Stimulated activated CD4-positive, alpha-beta T cell treated with anti-CD3 and anti-CD28 coated beads, Interleukin-12 subunit alpha, Interleukin-12 subunit beta, amount 100 ng/mL, for 24 hours (primary cell): ENCODE measurements at regions not wholly inside any gene's neighbourhood (a gene's known extent, or its start where the extent isn't known, plus 50 kb on each side); places are given as distances from the start of the nearest gene placed in this dataset.

ENCODE experiments used
- DNase-seq, 2 experiments: peaks; one replicate each; pipeline ENCODE4 v3.0.0-alpha.2; 2020; ENCODE audit warnings: low read depth in 2 of 2

- DNase-seq: no peak
These were observed 135.2 kb downstream of the RDH14 start for GRCh38 chr2:18425210-18425703.

GRCh38 chr2:18423636-18424035 is 136.8 kb downstream of the RDH14 start:
- no peak for DNase-seq

DNA sequence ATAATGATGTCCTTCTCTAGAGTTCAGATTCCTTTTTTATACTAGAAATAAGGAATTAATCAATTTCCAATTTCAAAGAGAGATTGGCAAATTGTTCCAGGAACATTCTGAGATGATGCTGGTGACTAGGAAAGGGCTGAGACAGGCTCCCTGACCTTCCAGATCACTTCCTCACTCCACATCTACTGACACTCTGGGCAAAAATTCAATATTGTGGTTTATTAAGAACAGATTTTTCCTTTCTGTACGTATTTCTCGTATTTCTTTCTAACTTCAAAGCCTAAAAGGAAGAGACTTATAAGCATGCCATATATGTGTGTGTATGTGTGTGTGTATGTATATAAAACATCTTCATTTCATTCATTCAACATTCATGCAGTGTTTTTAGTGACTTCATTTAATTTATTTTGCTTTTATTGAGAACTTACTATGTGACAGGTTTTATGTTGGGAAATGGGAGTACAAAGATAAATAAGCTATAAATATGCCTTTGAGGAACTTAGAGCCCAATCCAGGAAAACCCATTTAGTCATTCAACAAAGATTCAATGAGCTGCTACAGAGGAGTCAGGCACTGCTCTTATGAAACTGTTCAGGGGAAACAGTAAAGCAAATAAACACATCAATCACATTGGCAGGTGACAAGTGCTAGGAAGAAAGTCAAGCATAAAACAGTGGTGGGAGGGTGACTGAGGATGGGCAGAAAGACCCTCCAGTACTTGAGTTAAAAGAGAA is 137.9 kb downstream of the RDH14 start:
- no peak for DNase-seq

DNA sequence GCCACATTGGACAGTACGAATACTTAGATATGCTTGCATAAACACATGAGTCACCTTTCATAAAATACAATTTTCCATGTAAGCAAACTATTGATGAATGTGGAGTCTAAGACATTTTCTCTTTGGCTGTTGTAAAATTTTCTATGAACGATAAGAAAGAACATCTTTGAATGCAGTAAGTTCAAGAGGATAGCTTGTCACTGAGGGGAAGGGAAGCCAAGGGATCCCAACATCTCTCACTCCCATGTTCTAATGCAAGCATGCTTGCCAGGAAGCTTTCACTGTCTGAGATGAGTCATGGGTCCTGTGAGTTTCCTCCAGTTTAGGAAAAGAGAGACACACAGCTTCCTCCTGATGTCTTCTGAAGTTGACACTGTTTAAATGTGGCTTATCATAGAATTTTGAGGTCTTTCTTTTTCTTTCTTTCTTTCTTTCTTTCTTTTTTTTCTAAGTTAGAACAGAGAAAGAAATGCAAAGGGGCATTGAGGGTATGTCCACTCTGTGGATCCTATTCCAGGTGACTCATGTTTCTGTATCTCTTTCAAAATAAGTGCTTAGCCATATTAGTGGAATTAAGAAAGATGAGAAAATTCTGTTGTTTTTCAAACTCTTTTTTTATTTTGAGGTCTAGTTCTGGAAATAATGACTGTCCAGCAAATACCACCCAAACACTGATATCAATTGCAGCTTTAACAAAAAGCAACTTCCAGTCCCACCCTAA is 146.6 kb downstream of the RDH14 start:
- DNase-seq: no peak

DNA sequence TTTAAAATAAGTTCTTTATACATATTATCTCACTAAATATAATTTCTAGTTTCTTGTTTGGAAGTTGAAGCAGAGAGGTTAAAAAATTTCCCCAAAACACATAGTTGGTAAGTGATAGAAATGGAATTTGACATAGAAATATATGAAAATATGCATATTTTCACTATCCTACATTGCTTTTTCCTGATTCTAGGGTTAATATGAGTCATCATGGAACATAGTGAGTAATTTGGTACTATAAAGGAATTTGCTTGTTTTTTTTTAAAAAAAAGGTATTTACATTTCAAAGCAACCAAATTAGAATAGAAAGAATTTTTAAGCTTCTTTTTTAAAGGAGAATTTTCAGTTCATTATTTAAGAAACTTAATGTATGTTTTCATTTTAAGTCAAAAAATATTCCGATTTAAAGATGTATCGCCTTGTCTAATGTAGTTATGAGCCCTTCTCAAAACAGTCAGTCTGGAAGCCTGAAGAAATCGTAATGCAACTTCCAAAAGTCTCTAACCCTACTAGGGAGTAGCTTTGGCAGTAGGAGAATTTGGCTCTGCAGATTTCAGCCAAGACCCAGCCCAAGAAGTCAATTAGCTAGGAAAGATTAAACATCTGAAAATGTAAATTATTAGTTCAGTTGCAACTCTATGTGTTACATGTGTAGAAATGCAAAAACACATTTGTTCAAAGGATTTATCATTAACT is 147.3 kb downstream of the RDH14 start:
- no peak for DNase-seq

DNA sequence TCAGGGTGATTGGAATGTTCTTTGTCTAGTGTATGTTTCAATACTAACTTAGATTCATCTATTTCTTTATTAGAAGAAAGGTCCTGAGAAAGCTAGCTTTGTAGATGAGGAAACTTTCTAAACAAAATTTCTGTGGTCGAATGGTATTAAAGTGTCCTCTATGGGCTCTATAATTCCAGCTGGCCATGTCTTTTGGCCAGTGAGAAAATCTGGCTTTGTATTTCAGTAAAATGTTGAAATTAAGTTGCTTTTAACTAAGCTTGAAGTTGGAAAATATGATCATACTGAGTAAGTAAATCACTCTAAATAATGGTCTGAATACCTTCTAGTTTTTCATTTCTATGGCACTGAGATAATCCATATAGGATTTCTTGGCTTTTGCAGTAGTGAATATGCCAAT is 148.8 kb downstream of the RDH14 start:
- no peak for DNase-seq

GRCh38 chr2:18410543-18410942 is 149.9 kb downstream of the RDH14 start:
- DNase-seq: no peak

GRCh38 chr2:18408638-18409037 is 151.8 kb downstream of the RDH14 start:
- no peak for DNase-seq

- DNase-seq: no peak
These were observed 154.2 kb downstream of the RDH14 start for GRCh38 chr2:18406219-18406618.

- no peak for DNase-seq
These were observed 155.7 kb downstream of the RDH14 start for GRCh38 chr2:18404708-18405107.

- no peak for DNase-seq
These were observed 156.4 kb downstream of the RDH14 start for GRCh38 chr2:18403921-18404522.

- DNase-seq: no peak
These were observed 157.6 kb downstream of the RDH14 start for GRCh38 chr2:18402831-18403230.

GRCh38 chr2:18401471-18401870 is 159.0 kb downstream of the RDH14 start:
- DNase-seq: no peak

GRCh38 chr2:18399601-18400000 is 160.9 kb downstream of the RDH14 start:
- no peak for DNase-seq

- DNase-seq: no peak
These were observed 161.6 kb downstream of the RDH14 start for GRCh38 chr2:18398833-18399232.

- no peak for DNase-seq
These were observed 164.0 kb downstream of the RDH14 start for GRCh38 chr2:18396329-18397010.

DNA sequence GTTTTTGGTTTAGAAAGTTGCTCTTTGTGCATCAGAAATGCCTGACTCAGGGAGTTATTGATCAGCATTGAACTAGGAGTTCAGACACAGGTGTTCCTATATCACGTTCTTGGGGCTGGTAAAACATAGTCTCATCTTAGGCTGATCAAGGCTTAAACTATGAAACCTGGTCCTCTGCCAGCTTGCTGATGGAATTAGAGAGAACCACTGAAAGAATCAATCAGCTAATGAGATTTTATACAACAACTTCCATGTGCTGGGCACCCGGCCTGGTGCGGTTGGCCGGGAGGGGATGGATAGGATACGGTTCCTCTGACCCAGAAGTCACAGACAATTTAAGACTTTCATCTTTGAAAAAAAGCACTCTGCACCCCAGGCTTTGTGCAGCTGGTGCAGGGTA is 164.9 kb downstream of the RDH14 start:
- no peak for DNase-seq

GRCh38 chr2:18387441-18388206 is 172.8 kb downstream of the RDH14 start:
- peak; percentile 26 to 56 for DNase-seq

GRCh38 chr2:18384242-18384641 is 176.2 kb downstream of the RDH14 start:
- no peak for DNase-seq

DNA sequence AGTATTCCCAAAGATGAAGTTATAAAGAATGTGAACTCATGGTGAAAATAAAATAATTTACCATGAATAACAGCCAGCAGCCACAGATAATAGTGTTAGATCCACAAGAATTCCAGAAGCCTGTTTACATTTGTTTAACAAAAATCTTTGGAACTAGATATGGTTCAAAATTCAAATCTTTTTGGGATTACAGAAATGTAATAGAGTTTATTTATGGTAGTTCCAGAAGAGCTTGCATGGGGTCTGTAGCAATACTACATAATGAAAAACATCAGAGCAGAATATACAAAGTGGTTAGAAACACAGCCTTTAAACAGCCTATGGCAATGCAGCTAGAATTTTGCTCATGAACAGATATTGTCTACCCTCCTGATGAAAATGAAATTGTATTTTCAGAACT is 179.1 kb downstream of the RDH14 start:
- no peak for DNase-seq

DNA sequence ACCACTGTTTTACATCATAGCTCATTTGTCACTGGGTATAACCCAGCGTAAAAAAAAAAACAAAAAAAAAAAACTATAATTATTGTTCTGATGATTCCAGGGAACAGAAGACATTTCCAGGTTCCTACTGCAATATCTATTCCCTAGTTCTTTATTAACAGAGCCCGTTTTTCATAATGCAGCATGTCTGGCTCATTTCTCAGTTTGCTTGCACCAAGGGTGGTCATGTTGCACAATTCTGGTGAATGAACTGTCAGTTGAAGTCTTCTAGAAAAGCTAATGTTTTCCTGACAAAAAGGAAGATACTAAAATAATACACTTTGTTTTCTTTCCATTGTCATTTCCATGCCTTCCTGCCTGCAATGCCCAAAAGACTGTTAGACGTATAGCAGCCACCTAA is 180.1 kb downstream of the RDH14 start:
- DNase-seq: no peak
